GM12872 (cell line): ENCODE measurements at regions not wholly inside any gene's neighbourhood (a gene's known extent, or its start where the extent isn't known, plus 50 kb on each side); places are given as distances from the start of the nearest gene placed in this dataset.

Source experiments
- CTCF ChIP-seq: IDR thresholded peaks from 3 replicates; pipeline ENCODE4 v1.5.1; 2011; ENCODE audit warnings: low read depth, mild to moderate bottlenecking, low read length, moderate library complexity; ENCODE audit not compliant: insufficient read depth

DNA sequence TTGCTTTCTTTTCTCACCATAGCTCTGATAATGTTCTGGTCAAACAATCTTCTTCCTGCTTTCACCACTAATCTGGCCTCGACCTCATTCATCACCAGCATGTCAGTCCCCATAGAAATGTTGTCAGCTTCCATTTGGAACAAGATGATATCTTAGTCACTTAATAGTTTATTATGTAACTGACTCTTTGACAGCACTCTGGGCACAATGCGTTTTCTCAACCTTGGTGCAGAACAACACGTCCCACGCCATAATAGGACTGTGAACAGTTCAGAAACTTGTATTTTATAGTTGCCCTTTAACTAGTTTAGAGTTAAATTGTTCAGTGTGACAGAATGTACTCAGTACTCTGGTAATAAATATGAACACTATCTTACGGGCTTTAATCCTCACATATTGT lies 106.0 kb downstream of the MC4R start:
- TF ChIP-seq CTCF: no peak

DNA sequence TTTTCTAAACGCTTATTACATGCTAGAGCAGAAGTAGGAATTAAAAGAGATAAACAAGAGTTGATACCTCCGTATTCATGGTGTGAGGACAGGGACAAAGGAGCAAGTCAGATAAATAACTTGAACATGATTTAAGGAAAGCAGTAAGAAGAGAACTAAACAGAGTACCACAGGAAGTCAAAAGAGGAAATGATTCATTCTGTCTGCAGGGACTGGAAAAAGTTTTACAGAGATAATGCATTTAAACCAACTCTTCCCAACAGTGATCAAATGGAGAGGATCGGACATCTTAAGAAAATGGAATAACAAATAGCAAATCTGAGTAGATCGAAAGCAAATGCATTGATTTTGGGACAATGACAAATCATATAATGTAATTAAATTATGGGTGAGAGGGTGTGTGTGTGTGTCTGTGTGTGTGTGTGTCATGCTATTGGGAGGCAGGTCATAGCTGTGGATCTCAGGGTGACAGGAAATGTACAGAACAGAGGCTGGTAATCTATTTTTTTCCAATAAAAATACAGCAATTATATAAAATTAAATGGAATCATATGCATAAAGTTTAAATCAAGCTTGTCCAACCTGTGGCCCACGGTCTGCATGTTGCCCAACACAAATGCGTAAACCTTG lies 113.4 kb downstream of the MC4R start:
- no peak for TF ChIP-seq CTCF

- TF ChIP-seq CTCF: no peak
Measured at GRCh38 chr18:60249388-60249787, 123.2 kb downstream of the MC4R start.

DNA sequence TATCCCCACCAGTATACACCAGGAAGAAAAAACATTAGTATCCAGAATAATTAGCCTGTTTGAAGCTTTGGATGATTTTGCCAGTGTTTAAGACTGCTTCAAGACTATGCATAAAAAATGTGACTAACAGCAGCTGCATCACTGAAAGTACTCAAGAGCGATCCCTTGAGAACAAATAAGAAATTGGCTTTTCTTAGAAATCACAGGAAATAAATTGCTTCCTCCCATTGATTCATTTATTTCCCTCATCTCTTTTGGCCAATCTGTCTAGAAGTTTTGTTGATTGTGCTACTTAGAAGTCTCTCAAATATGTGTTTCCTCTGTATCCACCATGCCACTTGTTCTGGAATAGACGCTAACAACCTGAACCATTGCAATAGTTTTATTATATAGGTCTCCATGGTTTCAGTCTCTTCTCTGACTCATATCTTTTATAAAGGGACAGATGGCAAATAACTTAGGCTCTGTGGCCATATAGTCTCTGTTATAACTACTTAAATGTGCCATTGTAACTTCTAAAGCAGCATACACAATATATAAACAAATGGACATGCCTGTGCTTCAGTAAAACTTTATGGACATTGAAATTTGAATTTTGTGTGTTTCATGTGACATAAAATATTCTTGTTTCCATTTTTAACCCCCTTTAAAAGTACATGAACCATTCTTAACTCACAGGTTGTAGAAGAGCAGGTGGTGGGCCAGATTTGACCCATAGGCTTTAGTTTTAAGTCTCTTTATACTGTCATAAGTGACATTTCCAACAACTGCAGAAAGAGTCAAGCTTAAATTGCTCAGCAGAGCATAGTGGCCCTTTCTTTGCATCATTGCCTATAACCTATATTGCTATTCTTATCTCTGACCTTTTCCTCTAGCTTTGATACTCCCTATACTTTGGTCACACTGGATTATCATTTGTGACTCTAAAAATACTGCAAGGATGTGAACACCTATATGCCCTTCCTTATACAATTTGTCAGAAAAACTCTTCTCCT lies 123.9 kb downstream of the MC4R start:
- no peak for TF ChIP-seq CTCF

GRCh38 chr18:60247103-60247502 lies 125.5 kb downstream of the MC4R start:
- no peak for TF ChIP-seq CTCF

DNA sequence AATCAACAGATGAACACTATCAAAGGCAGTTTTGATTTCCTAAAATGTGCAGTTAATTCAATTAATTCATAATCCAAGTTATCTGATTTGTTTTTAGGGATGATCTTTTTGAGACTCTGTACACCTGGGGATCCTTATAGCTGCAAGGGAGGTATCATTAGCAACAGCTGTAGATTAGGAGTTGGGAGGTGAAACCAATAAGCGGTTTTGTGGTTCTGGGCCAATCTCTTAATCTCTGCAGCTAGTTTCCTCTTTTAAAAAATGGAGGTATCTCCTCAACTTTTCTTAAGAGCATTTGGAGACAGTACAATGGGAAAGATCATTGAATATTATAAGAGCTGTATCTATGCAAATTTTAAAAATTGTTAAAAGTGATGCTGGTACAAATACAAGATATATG lies 126.0 kb downstream of the MC4R start:
- no peak for TF ChIP-seq CTCF

DNA sequence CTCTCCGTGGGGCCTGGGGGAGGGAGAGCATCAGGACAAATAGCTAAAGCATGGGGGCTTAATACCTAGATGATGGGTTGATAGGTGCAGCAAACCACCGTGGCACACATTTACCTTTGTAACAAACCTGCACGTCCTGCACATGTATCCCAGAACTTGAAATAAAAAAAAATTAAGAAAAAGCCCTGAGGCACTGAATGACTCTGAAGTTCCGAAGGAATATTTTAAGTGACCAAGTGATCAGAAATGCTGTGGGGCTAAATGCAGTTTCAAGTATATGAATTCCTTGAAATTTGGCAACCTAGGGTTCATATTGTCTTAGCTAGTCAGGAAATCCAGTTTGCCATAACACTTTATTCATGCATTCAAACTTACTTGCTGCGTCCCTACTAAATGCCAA lies 127.5 kb downstream of the MC4R start:
- no peak for TF ChIP-seq CTCF
